ENCODE measurements at regions not wholly inside any gene's neighbourhood (a gene's known extent, or its start where the extent isn't known, plus 50 kb on each side); places are given as distances from the start of the nearest gene placed in this dataset.

- no peak for ATAC-seq
- no peak for DNase-seq
These were observed 224.1 kb downstream of the BTG1 start for GRCh38 chr12:91921555-91921954.

DNA sequence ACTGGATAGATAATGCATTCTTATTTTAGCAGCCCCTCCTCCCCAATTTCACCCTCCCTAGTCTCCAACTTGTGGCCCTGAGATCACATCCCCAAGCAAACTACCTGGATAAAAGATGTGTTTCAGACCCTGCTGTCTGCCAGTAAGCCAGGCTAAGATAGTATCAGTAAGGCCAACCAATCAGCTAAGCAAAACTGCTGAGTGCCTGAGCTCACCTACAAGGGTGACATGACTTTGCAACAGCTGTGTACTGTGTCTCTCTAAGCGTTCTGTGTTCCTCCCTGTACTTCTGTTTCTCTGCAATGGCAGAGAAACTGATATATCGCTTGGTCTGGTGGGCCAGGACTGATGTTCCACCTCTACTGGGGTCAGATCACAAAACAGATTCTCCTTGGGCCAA lies 224.9 kb downstream of the BTG1 start:
- TF ChIP-seq, protein P1, sequence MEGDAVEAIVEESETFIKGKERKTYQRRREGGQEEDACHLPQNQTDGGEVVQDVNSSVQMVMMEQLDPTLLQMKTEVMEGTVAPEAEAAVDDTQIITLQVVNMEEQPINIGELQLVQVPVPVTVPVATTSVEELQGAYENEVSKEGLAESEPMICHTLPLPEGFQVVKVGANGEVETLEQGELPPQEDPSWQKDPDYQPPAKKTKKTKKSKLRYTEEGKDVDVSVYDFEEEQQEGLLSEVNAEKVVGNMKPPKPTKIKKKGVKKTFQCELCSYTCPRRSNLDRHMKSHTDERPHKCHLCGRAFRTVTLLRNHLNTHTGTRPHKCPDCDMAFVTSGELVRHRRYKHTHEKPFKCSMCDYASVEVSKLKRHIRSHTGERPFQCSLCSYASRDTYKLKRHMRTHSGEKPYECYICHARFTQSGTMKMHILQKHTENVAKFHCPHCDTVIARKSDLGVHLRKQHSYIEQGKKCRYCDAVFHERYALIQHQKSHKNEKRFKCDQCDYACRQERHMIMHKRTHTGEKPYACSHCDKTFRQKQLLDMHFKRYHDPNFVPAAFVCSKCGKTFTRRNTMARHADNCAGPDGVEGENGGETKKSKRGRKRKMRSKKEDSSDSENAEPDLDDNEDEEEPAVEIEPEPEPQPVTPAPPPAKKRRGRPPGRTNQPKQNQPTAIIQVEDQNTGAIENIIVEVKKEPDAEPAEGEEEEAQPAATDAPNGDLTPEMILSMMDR (IDR thresholded peaks at IDR 0.05): no peak
- no peak overlapping the region for H3K4me3 Mint-ChIP-seq
- H3K36me3 Mint-ChIP-seq (ENCODE audit: low read depth): no peaks in the 10 kb centered on the region
- intact Hi-C loops (cut with micrococcal nuclease): no loop called here
- POLR2A ChIA-PET: no interaction called here
- H3K27me3 Mint-ChIP-seq: no peaks in the 10 kb centered on the region
- ATAC-seq: no peak
- H3K27ac Mint-ChIP-seq: no peak overlapping the region
- DNase-seq: no peak
- peaks cover 21% of the 10 kb centered on the region for H3K4me1 Mint-ChIP-seq (ENCODE audit: low read depth)
- peaks cover 2% of the 10 kb centered on the region for H3K9me3 Mint-ChIP-seq
- CTCF ChIA-PET: interaction anchor here (2.5 kb wide), 1 partner anchor 110 kb away, joined by 7 read pairs; no protein-coding TSS in a partner anchor

More at GRCh38 chr12:91921555-91921954, 224.1 kb downstream of the BTG1 start:
- TF ChIP-seq, protein P1 (IDR thresholded peaks at IDR 0.05): no peak
- Mint-ChIP-seq H3K4me1 (ENCODE audit: low read depth) (peaks cover 21% of the 10 kb centered on the region), H3K9me3 (peaks cover 2% of the 10 kb centered on the region), H3K4me3 (no peak overlapping the region), H3K36me3 (ENCODE audit: low read depth) (no peaks in the 10 kb centered on the region), H3K27me3 (no peaks in the 10 kb centered on the region), H3K27ac (no peak overlapping the region)
- ChIA-PET CTCF (interaction anchor here (1.4 to 2.5 kb wide), 2 partner anchors 12 to 111 kb away, joined by 3 to 7 read pairs; no protein-coding TSS in a partner anchor), POLR2A (no interaction called here)
- intact Hi-C loops (cut with micrococcal nuclease): no loop called here

DNA sequence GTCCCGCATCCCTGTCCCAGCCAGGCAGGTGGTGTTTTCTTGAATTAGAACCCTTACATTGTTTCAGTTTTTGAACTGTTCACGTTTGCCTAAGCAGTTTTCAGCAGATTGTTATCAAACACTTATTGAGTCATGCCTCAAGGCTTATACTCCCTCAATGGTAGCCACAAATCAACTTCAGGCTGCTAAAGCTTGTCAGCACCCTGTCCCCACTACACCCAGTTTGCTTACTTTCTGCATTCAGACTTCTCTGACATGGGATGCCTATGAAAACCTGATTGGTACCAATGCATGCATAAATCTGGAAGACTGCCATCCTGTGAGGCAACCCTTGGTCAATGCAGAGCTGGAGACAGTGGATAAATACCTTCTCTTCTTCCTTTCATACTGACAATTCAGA lies 225.4 kb downstream of the BTG1 start:
- no peak for ATAC-seq
- ChIA-PET CTCF (interaction anchor here (2.5 kb wide), 1 partner anchor 110 kb away, joined by 7 read pairs; no protein-coding TSS in a partner anchor), POLR2A (no interaction called here)
- peaks cover 2% of the 10 kb centered on the region for H3K9me3 Mint-ChIP-seq
- no peak overlapping the region for H3K4me3 Mint-ChIP-seq
- no peak overlapping the region for H3K27ac Mint-ChIP-seq
- TF ChIP-seq, protein P1 (IDR thresholded peaks at IDR 0.05): no peak
- no peaks in the 10 kb centered on the region for H3K36me3 Mint-ChIP-seq (ENCODE audit: low read depth)
- intact Hi-C loops (cut with micrococcal nuclease): no loop called here
- H3K4me1 Mint-ChIP-seq (ENCODE audit: low read depth): peaks cover 21% of the 10 kb centered on the region
- no peak for DNase-seq
- no peaks in the 10 kb centered on the region for H3K27me3 Mint-ChIP-seq

- TF ChIP-seq, protein P1 (IDR thresholded peaks at IDR 0.05): no peak
- Mint-ChIP-seq H3K4me1 (ENCODE audit: low read depth) (peaks cover 21% of the 10 kb centered on the region), H3K4me3 (no peak overlapping the region), H3K9me3 (no peaks in the 10 kb centered on the region), H3K36me3 (ENCODE audit: low read depth) (no peaks in the 10 kb centered on the region), H3K27me3 (no peaks in the 10 kb centered on the region), H3K27ac (no peak overlapping the region)
- ChIA-PET POLR2A (no interaction called here), CTCF (no interaction called here)
- intact Hi-C loops (cut with micrococcal nuclease): no loop called here
- DNase-seq: no peak
- no peak for ATAC-seq
These were observed 227.2 kb downstream of the BTG1 start for GRCh38 chr12:91918431-91918830.

DNA sequence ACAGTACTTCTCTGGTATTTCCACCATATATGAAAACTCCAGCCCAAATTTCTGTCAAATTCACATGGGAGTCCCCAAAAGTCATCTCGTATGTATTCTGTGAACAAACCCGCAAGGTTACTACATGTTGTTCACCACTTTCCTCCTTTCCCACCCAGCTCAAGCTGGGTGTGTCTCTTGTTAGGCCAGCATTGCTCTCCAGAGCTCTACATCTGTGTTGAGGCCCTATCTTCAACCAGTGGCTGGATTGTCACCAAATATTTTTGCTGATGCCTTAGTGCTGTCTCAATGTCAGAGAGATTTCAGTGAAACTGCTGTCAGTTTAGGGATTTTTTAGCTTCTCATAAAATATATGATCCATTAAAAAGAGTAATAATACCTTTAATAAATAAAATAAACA lies 230.9 kb downstream of the BTG1 start:
- no peak for ATAC-seq
- H3K27me3 Mint-ChIP-seq: no peaks in the 10 kb centered on the region
- TF ChIP-seq, protein P1 (IDR thresholded peaks at IDR 0.05): no peak
- ChIA-PET POLR2A (no interaction called here), CTCF (no interaction called here)
- no peaks in the 10 kb centered on the region for H3K9me3 Mint-ChIP-seq
- intact Hi-C loops (cut with micrococcal nuclease): no loop called here
- H3K4me3 Mint-ChIP-seq: no peak overlapping the region
- H3K36me3 Mint-ChIP-seq (ENCODE audit: low read depth): no peaks in the 10 kb centered on the region
- H3K27ac Mint-ChIP-seq: no peak overlapping the region
- peaks cover 5% of the 10 kb centered on the region for H3K4me1 Mint-ChIP-seq (ENCODE audit: low read depth)
- no peak for DNase-seq

Measured in activated CD8-positive, alpha-beta T cell treated with anti-CD3 and anti-CD28 coated beads for 36 hours (primary cell).